HG03045 (cell line): ENCODE measurements at regions not wholly inside any gene's neighbourhood (a gene's known extent, or its start where the extent isn't known, plus 50 kb on each side); places are given as distances from the start of the nearest gene placed in this dataset.

ENCODE experiments used
- ATAC-seq: cut with Tn5 transposase; IDR thresholded peaks from one replicate; pipeline ENCODE4 v1.9.1; 2021; ENCODE audit warnings: mild to moderate bottlenecking, moderate library complexity; ENCODE audit not compliant: unreplicated experiment

DNA sequence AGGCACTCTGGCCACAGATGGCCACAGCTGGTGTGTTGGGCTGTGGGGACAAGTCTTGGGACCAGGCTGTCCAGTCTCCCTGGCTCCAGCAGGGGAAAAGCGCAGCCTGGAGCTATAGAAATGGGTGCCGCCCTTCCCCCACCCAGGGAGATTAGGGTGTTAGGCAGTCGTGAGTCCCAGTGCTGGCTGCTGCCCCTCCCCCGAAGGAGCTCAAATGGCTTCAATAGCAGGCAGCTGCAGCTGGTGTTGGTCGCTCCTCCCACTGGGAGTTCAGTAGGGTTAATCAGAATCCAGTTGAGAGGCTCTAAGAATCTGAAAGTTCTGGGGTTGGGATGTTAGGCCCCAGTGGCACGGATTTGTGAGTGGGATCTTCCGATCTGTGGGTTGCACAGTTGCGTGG is 595.6 kb upstream of the PKN2 start:
- no peak for ATAC-seq

DNA sequence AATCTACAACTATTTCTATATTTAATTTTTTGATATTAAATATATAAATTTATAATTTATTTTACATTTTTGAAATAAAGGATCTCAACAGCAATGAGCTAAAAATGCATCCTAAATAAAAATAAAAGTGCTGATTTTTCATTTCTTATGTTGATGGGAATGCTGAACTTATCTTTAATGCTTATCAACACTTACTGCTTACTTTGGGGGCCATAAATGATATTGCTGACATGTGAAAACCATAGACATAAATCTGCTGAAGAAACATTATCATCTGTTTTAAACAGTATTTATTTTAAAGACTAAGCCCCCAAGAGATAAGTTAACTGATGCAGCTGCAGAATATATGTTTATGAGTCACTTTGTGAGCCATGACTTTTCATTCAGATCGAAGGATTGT is 594.1 kb upstream of the PKN2 start:
- ATAC-seq = no peak

DNA sequence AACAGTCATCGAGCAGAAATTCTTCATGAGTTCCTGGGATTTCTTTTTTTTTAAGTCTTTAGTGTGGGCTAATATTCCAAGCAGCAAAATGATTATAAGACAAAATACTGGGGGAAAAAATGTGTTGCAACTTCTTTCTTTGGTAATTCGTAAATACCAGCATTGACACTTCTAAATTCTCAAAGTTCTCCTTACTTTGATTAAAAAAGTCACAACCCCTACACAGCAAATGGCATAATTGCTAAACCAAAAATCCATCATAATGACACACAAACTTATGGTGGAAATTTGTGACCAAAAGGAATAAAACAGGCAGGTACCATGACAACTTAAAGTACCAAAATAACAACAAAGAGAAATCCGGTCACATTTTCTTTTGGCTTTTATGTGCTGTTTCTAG is 585.2 kb upstream of the PKN2 start:
- no peak for ATAC-seq

DNA sequence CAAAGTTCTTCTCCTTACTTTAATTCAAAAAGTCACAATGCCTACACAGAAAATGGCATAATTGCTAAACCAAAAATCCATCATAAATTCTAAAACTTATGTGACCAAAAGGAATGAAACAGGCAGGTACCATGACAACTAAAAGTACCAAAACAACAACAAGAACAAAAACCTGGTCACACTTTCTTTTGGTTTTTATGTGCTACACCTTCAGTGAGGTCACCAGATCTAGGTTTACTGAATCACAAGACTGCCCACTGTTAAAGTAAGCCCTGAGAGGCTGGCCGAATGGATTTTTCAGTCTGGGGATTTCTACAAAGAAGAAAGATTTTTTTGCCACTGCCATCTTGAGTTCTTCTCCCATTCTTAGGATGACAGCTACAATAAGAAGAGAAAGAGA is 583.0 kb upstream of the PKN2 start:
- no peak for ATAC-seq

DNA sequence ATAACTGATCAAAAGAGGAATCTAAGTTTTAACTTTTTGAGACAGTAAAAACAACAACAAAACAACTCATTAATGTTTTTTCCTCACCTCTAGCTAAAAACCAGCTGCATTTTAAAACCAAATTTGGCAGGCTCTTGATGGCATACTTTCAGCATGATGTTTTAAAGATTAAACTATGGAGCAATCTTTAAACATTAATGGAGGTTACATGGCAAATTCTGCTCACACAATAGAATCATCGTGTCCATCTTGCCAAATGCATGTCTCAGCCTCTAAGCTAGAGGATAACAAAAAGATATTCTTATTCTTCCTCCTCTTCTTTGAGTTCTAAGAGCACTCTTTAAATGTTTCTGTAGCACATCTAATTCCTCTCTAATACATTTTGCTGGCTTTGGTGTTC is 579.8 kb upstream of the PKN2 start:
- ATAC-seq = no peak

DNA sequence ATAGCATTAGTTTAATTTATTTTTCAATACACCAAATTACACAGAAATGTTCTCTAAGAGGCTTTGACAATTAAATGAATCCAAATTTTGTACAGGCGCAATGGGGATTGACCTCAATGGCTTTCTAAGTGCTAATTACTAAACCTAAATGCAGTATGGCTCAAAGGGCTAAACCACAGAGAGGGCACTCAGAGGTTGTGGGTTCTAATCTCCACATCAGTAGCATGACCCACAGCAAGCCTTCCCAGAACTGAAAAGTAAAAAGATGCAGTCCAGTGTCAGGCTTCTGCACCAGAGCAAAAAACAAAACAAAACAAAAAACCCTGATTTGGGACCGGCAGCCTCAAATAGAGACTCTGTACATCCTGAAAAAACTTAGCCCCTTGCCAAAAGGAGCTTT is 579.2 kb upstream of the PKN2 start:
- no peak for ATAC-seq

GRCh38 chr1:88111816-88112215 is 572.3 kb upstream of the PKN2 start:
- ATAC-seq = no peak

- ATAC-seq = no peak
These were observed 566.5 kb upstream of the PKN2 start for GRCh38 chr1:88117597-88117996.

DNA sequence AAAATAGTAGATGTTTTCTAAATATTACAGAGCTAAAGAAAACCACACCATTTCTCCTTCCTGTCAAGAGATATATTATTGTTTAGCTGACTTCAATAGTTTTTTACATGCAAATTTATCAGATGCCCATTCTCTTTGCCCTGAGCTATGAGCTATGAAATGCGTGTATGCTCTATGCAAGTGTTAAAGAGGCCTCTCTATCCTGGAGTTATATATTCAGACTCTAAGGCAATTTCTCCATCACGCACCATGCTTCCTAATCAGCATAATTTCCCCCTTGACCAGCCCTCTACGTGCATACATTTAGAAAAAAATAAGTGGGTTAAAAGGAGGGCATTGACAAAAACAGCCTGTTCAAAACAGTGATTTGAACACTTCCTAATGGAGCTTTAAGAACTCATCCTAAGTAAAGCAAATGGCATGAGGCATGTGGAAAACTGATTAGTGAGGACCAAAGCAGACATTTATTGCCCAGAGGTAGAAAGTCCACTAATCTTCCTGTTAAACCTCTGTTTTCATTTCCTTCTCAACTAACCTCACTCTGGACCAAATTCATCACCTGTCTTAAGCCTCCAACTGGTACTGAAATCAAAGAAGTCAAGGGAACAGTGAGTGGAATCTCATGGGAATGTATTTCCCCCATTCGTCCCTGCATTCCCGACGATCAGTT is 565.8 kb upstream of the PKN2 start:
- no peak for ATAC-seq

DNA sequence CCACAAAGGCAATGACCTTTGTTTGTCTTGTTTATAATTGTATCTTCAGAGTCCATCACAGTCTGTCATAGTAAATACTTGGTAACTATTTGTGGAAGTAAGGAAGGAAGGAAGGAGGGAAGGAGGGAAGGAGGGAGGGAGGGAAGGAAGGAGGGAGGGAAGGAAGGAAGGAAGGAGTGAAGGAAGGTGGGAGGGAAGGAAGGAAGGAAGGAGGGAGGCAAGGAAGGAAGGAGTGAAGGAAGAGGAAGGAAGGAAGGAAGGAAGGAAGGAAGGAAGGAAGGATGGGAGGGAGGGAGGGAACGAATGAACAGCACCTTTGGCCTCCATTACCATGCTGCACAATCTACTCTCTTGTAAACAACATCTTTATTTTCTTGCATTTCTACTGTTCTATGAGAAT is 559.5 kb upstream of the PKN2 start:
- no peak for ATAC-seq

DNA sequence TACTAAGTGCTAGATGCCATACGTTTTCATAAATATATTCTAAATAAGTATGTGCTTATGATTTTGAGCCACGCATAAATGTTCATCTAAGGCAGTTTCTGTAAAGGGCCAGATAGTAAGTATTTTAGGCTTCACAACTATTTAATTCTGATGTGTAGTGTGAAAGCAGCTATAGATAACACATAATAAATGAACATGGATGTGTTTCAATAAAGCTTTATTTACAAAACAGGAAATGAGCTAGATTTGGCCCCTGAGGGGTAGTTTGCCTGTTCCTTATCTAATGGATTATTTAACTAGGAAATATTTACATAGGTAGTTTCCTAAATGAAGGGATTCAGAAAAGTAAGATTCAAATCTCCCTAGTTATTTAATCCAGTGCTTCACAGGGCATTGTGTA is 557.6 kb upstream of the PKN2 start:
- ATAC-seq = no peak

DNA sequence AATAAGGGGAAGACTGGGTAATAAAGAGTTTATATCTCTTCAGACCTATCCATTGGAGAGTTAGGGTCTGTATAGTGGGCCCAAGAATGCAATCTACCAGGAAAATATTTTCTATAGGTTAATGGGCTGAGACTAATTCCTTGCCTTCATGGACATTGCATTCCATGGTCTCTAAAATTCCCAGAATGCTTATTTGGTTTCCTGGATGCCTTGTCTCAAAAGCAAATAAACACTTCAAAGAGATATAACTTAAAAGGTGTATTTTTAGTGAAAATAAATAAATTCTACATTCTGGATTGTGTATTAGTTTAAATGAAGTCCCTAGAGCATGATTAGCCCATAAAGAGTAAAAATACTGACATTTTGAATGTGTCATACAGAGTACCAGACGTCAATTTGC is 550.1 kb upstream of the PKN2 start:
- no peak for ATAC-seq

- no peak for ATAC-seq
These were observed 548.8 kb upstream of the PKN2 start for GRCh38 chr1:88134983-88135921.

GRCh38 chr1:88139633-88140032 is 544.4 kb upstream of the PKN2 start:
- ATAC-seq = no peak

DNA sequence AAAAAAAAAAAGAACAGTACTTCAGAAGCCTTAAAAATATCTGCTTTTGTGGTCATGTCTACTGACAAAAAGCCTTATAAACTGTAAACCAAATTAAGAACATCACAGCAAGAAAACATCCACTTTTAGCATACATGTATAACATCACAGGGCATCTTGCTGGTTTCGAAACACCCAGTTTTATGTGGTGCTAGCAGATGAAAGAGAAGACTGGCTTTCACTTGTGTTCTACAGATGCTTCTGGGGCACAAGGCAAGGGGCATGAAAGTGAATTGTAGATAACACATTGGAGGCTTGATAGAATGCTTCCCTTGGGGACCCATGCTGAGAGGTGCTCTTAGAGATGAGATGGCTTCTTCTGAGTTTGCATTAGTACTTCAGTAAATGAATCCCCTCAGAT is 543.7 kb upstream of the PKN2 start:
- ATAC-seq = no peak

DNA sequence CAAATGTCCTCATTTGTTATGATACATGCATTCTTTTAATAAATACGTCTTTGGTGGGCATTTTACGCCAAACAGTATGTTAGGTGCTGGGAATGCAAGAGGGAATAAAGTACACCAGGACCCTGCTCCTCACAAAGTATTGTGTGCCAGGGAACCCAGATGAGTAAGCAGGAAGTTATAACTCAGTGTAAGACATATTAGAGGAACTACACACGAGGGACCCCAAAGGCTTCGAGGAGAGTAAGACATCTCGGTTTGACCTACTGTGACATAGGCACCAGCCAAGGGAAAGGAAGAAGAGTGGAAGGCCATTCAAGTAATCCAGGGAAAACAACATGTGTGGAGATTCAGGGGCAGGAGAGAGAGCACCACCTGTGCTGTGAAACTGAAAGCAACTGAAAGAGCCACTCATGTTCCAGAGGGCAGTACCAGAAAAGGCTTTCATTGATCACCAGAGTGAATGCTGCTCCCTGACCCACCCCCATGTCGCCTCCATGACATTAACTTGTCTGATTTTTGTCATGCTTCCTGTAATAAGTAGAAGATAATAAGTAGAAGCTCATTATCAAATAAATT is 542.5 kb upstream of the PKN2 start:
- ATAC-seq = no peak

- no peak for ATAC-seq
These were observed 538.3 kb upstream of the PKN2 start for GRCh38 chr1:88145752-88146151.

DNA sequence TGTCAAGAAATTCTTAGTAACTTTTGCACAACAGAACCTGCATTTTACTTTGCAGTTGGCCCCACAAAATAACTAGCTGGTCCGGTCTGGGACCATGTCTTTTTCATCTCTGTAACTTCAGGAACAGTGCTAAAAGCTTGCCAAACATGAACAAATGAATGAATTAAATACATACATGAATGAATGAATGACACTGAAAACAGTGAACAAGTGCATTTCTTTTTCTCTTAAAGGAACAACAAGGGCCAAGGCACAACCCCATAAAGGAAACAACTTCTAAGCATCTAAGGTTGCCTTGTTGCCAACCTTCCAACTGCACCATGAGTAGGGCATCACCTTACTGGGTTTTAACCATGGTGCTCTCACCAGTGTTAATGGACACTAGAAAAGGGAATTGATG is 534.4 kb upstream of the PKN2 start:
- no peak for ATAC-seq

DNA sequence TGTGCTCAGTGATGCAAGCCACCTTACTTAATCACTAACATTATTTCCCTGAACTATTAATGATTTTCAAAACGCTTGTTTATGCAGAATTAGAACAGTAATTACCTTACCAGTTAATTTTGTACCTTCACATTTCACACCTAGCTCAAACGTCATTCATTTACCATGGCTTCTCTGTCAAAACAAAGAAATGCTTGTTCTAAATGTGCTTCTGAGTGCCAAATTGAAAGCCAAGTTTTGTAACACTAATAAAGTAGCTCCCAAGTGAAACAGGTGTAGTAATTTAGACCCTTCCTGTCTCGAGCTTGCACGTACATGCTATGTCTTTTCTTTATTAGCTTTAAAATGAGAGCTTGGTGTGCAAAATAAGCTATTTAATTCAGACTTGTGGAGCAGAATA is 533.7 kb upstream of the PKN2 start:
- ATAC-seq = no peak

DNA sequence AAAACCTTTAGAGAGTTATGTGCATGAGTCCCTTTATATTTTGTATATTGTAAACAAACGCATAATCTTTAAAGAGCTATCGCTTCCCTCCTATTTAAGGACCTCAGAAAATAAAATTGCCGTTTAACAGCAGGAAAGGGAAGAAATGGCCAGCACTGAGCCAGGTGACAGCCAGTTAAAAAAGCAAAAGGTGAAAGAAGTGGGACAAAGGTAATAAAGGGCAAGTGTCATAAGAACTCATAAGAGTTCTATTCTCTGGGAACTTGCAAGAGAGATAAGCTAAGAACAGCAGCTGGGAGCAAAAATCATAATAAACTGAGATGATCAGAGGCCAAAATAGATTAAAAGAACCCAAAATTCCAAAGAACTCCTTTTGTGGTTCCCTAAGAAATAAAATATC is 520.9 kb upstream of the PKN2 start:
- ATAC-seq = no peak

- no peak for ATAC-seq
These were observed 515.9 kb upstream of the PKN2 start for GRCh38 chr1:88168126-88168525.

DNA sequence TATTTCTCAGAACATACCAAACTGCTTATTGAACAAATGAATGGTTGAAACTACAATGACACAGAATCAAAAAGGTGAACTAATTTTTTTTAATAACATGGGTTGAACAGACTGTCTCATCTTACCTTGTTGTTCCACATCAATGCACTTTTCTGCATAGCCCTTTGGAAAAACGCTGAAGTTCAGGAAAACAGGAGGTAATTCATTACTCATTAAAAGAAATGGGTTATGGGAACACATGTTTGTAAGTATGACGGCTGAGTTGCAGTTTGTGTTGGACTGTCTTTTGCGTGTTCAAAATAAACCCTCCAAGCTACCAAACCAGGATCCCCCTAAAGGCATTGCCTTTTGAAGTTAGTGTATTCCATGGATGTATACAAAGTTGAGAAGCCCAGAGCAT is 514.9 kb upstream of the PKN2 start:
- ATAC-seq = no peak
